DND-41 (cell line): ENCODE measurements at regions not wholly inside any gene's neighbourhood (a gene's known extent, or its start where the extent isn't known, plus 50 kb on each side); places are given as distances from the start of the nearest gene placed in this dataset.

ENCODE experiments used
- EZH2 ChIP-seq: IDR thresholded peaks from 3 replicates; pipeline ENCODE4 v1.6.1; 2012; ENCODE audit warnings: borderline replicate concordance, low read depth, mild to moderate bottlenecking, moderate library complexity, low read length, inconsistent platforms; ENCODE audit not compliant: severe bottlenecking
- TF ChIP-seq, protein P1 (sequence below): IDR thresholded peaks from 2 replicates; pipeline ENCODE4 v1.5.1; 2012; ENCODE audit warnings: borderline replicate concordance, low read length, moderate library complexity, mild to moderate bottlenecking; ENCODE audit not compliant: poor library complexity, severe bottlenecking; ENCODE audit errors: extremely low read depth

DNA sequence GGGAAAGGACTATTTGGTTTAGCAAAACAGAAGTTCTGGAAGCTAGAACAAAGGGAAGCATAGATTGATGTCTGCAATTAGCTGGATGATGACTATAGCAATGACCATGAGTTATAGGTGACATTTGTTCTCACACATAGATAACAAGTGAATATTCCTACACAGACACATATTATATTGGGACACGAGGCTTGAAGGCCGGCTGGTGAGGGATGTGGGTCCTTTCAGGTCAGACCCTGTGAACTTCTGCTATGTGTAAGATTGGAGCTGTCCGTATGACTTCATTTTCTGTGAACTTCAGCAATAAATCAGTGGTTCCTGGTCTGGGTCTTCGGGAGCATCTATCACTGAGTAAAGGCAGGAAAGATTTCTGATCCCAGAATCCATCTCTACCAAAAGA lies 253.6 kb upstream of the CFAP20DC start:
- TF ChIP-seq, protein P1, sequence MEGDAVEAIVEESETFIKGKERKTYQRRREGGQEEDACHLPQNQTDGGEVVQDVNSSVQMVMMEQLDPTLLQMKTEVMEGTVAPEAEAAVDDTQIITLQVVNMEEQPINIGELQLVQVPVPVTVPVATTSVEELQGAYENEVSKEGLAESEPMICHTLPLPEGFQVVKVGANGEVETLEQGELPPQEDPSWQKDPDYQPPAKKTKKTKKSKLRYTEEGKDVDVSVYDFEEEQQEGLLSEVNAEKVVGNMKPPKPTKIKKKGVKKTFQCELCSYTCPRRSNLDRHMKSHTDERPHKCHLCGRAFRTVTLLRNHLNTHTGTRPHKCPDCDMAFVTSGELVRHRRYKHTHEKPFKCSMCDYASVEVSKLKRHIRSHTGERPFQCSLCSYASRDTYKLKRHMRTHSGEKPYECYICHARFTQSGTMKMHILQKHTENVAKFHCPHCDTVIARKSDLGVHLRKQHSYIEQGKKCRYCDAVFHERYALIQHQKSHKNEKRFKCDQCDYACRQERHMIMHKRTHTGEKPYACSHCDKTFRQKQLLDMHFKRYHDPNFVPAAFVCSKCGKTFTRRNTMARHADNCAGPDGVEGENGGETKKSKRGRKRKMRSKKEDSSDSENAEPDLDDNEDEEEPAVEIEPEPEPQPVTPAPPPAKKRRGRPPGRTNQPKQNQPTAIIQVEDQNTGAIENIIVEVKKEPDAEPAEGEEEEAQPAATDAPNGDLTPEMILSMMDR: no peak
- TF ChIP-seq EZH2: no peak
